IPS DF 4.7 (cell line): ENCODE measurements at regions not wholly inside any gene's neighbourhood (a gene's known extent, or its start where the extent isn't known, plus 50 kb on each side); places are given as distances from the start of the nearest gene placed in this dataset.
A peak's percentile ranks its signal among the peaks of the same experiment; 100 is the strongest.
"Not testable (repeated sequence)": the region's sequence is repeated elsewhere in the genome, so short reads cannot be mapped to it uniquely, and the experiment has no call there.

ENCODE experiments used
- DNase-seq: peaks from one replicate; pipeline ENCODE4 v3.0.0-alpha.2; 2013; ENCODE audit warnings: low spot score; ENCODE audit errors: extremely low read depth

DNA sequence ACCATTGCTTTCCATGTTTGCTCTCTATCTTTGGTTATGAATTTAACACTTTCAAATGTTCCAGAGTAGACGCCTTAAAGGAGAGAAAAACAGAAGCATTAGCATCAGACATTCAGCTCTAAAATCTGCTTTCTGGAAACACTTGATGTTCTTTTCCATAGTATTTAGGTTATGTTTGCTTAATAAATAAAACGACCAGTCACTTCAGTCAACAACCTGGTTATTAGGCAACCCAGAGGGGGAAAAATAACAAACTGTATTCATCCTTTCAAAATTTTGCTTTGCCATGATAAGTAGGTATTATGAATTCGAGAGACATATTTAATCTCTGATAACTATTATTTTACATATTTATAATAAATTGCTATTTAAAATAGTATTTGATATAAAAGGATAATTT, 1044.7 kb downstream of the CDH9 start:
- no peak for DNase-seq

DNA sequence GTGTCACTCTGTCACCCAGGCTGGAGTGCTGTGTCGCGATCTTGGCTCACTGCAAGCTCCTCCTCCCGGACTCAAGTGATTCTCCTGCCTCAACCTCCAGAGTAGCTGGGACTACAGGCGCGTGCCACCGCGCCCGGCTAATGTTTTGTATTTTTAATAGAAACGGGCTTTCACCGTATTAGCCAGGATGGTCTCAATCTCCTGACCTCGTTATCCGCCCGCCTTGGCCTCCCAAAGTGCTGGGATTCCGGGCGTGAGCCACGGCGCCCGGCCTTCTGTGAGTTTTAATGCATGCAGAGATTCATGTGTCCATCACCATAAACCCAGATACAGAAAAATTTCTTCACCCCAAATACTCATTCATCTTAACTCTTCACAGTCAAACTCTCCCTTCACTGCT, 1046.7 kb downstream of the CDH9 start:
- DNase-seq = no peak

DNA sequence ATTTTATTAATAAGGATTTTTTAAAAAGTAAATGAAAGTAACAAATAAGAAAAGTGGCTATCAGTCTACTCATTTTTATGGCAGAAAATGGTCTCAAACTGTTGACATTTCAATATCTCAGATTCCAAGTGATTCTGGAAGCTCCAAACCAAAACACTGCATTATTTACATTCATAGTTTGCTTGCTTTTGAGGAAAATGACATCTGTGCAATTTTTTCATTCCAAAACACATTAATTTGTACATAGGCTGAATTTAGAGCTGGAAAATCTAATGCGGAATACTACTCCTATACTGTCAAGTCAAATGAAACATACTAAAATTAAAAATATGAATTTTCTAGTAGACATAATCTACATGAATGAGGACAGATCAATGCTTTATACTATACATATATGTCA, 1047.6 kb downstream of the CDH9 start:
- no peak for DNase-seq

DNA sequence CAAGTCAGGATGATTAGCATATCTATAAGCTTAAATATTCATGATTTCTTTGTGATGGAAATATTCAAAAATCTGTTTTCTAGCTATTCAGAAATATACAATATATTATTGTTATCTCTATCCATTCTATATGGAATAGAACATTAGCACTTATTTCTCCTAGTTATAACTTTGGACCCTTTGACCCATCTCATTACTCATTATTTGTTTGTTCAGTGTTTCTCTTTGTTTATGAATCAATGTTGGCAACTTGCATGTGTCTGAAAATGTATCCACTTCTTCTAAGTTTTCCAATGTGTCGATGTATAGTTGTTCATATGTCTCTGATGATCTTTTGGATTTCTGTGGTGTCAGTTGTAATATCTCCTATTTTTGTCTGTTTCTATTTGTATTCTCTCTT, 1059.3 kb downstream of the CDH9 start:
- no peak for DNase-seq

DNA sequence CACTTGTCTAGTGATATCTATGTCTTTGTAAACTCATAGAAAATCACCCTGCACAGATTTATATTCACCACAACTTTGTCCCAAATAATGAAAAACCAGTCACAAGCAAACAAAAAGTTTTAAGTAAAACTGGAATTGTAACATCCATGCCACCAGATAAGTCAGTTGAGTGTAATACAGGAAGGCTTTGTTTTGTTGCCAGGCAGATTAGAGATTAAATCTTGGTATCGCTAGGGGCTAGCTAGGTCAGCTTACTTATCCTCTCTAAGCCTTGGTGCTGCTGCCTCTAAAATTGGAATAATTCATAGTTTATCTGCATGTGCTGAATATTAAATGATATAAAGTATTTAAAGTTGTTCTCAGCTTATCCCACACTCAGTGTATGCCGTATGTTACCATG, 1062.5 kb downstream of the CDH9 start:
- DNase-seq = no peak

DNA sequence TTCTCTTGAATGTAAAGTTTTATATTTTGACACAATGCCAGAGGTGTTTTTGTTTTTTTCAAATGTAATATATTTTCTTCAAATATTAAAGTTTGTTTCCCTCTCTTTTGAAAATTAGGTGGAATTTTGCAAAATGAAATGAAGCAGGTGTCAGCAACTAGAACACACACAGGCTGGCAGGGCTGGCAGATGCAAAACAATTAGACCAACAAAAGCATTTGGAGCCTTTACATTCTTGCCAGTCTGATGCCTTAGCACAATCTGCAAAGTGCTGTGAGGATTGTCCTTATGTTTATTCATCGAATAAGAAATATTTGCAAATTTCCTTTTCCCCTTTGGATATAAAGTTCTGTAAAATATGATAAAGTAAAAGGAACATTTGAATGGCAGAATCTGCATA, 1063.9 kb downstream of the CDH9 start:
- DNase-seq = no peak

DNA sequence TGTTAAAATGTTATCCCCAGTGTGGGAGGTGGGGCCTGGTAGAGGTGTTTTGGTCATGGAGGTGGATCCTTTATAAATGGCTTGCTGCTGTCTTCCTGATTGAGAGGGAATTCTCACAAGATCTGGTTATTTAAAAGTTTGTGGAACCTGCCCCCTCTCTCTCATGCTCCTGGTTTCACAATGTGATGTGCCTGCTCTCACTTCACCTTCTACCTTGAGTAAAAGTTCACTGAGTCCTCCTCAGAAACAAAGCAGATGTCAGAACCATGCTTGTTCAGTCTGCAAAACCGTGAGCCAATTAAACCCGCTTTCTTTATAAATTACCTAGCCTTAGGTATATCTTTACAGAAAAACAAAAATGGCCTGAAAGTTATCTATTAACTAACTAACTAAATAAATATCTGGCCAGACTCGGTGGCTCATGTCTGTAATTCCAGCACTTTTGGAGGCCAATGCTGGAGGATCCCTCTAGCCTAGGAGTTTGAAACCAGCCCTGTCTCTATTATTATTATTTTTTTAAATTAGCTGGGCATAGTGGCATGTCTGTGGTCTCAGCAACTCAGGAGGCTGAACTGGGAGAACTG, 1067.4 kb downstream of the CDH9 start:
- no peak for DNase-seq

DNA sequence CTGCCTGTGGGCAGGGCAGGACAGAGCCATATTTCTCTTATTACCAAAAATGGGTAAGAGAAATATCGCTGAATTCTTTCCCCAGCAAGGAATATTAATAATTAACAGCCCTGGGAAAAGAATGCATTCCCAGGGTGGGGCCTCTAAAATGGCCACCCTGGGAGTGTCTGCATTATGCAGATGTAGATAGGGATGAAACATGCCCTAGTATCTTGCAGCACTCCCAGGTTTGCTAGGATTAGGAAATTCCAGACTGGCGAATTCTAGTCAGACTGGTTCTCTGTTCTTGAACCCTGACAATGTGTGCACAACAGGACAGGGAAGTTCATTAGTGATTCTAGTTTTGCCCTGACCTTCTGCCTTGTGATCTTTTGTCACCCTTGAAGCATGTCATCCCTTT, 1069.3 kb downstream of the CDH9 start:
- not testable (repeated sequence) for DNase-seq

DNA sequence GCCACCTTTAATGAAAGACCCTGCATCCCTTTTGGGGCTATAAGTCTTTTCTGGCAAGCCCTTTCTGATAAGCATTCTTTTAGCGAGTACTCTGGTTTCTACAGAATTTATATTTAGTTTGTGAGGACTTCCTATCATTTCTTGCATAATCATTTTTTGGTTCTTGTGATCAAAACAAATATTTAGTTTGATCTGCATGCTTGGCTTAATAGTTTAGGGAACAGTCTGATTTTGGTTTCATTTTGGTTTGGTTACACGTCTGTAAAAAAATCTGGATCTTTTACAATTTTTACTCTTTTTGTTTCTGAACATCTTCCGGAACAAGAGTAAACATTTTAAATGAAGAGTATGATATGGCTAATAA, 1074.4 kb downstream of the CDH9 start:
- no peak for DNase-seq

DNA sequence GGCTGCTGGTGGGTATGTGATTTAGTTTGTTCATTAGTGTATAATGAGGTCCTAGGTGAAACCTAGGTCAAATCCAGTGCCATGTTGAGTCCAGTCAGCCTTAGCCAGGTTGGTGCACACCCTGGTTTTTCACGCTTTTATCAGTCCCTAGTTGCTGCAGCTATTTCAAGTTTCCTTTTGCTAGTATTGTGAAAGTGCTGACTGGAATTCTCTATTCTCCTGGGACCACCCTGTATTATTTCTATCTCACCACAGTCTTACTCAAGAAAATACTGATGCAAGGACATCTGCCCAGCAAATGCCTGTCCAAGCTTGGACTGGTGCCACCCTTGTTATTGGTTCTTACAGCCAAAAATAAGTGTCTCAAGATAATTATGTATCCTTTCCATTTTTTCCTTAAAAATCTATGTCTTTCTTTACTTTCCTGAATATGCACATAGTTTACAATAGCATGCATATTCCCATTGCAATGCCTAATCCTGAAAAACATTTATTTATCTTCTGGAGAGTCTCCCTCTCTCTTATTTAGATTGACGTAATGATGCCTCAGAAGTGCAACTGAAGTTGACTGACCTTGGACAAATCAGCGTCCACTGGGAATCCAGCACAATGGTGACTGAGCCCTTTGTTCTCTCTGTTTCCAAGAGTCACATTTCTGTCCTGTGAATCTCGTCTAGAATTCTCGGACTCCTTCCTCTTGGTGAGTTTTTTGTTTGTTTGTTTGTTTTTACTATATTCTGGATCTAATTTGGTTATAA, 1075.0 kb downstream of the CDH9 start:
- DNase-seq = no peak

DNA sequence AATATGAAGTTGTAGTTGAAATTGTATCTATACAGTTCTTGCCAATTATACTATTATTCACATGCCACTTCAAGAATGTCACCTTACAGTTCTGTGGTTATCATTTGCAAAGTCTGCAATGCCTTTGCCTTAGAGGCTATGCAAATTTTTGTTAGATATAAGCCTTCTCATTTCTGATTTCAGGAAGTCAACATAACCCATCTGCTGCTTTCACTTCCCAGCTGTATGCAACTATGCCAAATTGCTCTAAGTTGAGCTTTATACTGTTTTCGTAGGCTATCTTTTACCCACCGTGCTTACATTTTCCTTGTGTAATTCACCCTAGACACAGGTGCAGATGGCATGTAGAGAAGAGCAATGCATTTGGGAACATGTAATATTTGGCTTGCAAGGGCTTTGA, 1083.0 kb downstream of the CDH9 start:
- no peak for DNase-seq

DNA sequence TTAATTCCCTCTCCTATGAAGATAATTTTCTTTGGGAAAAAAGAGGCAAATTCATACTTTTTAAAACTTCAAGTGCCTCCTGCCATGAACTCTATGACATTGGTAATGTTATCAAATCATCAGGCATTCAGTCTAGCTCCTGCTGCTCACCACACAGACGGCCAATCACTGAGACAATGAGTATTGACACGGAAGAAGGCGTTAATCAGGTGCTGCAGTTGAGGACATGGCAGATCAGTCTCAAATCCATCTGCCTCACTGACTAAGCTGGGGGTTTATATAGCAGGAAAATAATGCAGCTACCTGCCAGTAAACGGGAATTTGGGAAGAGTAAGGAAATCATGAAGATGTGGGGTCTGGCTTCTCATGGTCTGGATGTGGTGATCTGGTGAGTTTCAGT, 1087.7 kb downstream of the CDH9 start:
- DNase-seq = no peak

DNA sequence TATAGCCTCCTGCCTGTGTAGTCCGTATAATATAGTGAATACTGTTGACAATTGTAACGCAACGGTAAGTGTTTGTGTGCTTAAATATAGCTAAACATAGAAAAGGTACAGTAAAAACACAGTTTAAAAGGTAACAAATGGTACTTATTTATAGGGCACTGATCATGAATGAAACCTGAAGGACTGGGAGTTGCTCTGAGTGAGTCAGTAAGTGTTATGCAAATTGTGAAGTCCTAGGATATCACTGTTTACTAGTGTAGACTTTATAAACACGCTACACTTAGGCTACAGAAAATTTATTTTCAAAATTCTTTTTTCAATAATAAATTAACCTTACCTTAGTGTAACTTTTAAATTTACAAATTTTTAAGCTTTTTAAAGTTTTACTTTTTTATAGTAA, 1090.1 kb downstream of the CDH9 start:
- DNase-seq = no peak

DNA sequence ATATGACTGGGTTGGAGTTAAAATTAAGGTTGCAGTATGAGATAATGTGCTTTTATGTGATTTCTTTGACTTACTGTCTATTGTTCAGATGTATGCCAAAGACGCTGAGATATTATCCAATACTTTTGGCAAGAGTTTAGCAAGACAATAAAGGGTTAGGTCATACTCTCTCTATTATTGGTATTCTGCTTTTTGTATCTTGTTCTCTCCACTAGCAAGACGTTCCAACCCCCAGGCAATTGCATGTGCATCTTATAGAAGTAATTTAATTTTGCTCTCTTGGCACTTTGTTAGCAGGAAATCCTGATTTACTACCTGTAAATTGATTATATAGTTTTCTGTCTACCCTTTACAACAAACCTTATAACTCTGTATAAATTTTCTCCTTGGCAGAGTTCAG, 1093.6 kb downstream of the CDH9 start:
- DNase-seq = no peak

DNA sequence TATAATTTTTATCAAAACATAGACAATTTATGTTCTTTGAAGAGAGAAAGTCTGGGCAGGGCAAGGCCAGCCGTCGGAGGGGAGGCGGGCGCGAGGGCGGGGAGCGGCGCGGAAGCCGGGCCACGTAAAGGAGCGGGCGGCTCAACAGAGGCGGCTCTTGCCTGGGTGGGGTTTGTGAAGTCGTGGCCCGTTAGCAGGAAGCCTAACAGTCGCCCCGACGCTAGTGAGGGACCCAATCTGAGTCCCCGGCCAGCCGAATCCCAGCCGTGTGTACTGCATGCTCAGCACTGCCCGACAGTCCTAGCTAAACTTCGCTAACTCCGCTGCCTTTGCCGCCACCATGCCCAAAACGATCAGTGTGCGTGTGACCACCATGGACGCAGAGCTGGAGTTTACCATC, 1129.2 kb downstream of the CDH9 start:
- no peak for DNase-seq

DNA sequence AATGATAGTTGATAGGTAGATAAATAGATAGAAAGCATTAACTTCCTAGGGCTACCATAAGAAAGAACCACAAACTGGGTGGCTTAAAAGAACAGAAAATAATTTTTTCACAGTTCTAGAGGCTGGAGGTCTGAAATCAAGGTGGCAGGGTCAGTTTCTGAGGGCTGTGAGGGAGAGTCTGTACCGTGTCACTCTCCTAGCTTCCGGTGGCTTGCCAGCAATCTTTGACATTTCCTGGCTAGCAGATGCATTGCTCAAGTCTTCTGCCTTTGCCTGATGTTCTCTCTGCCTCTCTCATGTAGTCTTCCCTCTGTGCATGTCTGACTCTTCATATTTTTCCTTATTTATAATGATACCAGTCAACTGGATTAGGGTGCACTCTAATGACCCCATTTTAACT, 1132.7 kb downstream of the CDH9 start:
- DNase-seq = no peak

DNA sequence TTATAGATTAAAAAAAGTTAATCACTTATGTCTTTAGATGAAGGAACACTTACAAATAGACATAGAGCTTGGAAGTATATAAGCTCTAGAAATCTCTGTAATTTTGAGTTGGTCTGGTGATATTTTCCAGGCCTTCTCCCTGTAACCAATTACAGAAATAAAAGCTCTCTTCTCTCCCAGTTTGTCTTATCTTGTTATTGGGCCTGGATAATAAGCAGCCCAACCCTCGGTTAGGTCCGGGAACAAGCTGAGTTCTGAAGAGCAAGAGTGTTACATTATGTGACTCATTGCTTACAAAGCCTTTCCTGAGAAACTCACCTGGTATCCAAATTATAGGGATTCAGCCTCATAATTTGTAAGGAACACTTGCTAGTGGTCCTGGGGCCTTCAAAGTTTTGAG, 1146.2 kb downstream of the CDH9 start:
- DNase-seq = no peak

DNA sequence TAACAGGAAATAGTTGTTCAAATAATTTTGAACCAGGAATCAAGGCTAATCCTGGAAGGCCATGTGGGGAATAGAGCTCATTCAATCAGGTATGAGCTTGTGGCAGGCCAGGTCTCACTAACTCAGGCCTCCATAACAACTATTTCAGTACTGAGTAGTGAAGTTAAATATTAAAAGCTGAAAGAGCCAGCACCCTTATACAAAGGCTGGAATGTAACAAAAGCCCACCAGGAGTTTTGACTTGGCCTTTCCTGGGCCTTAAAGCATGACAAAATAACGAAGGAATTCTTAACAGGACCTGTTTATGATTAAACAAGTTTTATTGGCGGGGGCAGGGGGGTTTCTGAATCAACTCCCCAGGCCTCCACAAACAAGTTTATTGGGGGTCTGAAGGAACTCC, 1146.7 kb downstream of the CDH9 start:
- DNase-seq = no peak

DNA sequence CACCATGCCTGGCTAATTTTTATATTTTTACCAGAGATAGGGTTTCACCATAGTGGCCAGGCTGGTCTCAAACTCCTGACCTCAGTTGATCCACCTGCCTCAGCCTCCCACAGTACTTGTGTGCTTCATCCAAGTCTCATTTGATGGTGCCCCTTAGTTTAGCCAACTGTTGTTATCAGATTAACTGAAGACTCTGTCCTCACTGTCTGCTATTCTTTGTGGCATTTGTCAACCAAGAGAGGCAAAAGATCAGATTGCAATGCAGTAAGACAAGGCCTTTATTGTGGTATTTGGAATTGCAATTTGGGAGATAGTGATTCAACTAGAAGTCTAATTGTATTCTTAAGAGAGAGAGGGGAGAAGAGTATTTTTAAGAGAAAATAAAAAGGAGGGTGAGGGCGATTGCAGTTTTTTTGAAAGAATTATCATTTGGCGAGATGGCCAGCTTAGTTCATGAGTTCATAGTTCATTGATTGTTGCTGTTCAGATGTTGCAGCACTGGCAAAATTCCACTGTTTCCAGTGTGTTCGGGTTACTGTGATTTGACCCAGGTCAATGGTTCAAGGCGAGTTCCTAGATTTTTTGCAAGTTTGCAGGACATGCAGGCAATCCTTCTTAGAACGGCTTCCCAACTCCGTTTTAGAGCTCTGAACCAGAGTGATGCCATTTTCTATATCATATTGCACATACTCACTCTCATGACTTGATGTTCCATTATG, 1156.9 kb downstream of the CDH9 start:
- no peak for DNase-seq

DNA sequence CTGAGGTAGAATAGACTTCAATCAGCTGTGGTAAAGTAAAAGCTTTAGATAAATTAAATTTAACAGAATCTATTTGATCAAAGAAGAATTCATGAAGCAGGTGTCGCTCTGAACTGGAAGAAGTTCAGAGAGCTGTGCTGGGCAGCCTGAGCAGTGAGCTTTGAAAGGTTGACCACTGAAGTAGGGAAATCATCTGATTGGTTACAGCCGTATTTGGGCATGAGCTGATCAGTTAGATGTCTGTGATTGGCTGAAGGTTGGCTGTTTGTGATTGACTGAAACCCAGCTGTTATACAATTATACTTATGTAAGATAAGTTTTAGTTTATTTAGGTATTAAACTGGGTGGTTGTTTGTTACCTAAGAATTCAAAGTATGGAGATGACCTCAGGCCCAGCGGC, 1174.6 kb downstream of the CDH9 start:
- DNase-seq = no peak

DNA sequence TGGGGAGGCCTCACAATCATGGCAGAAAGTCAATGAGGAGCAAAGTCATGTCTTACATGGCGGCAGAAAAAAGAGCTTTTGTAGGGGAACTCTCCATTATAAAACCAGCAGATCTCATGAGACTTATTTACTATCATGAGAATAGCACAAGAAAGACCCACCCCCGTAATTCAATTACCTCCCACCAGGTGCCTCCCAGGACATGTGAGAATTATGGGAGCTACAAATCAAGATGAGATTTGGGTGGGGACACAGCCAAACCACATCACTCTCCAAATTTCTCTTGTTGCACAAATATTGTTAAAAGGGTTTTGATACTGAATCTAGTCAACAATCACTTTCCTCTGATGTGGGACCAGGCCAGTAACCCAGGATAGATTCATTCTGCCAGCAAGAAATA, 1176.1 kb downstream of the CDH9 start:
- no peak for DNase-seq

DNA sequence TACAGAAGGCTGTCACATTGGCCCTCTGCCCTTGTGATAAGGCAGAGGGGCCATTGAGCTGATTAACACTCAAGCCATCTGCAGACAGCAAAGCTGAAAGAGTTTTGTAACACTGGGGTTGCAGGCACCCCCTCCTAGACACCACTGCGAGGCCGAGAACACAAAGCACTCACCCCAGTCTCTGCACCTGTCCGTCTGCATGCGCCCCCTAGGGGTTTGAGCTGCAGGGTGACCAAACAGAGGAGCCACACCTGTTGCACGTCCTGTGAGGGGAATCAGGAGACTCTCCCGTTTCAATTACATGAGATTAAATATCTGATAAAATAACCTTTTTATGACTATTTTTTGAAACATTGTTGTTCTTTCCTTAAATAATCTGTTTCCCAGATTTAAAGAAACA, 1180.4 kb downstream of the CDH9 start:
- DNase-seq = peak; percentile 64

DNA sequence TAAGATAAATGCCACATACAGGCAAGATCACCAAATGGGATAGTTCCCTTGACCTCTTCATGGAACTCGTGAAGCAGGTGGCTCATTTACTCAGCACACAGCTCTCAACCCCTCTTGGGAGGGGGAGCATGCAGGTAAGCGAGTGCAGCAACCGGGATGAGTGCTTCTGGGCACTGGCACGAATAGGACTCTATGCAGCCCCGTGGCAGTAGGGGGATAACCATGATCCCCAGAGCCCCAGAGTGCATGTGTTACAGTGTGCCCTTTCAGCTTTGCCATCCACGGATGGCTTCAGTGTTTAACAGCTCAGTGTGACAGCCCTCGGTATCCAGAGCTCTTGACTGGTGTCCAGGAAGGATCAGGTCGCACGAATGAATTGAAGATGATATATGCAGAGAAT, 1187.1 kb downstream of the CDH9 start:
- no peak for DNase-seq
